ENCODE measurements at regions not wholly inside any gene's neighbourhood (a gene's known extent, or its start where the extent isn't known, plus 50 kb on each side); places are given as distances from the start of the nearest gene placed in this dataset.

- TF ChIP-seq ATF2 (IDR thresholded peaks at IDR 0.05; ENCODE audit: low read length) (0 out of 2 replicates have a peak, but pooled peaks have one; percentile 46), LARP7 (IDR thresholded peaks at IDR 0.05) (no peak), MEF2A (IDR thresholded peaks at IDR 0.05; ENCODE audit: insufficient read depth, low read depth, low read length) (no peak; the same call in 1 of the 2 replicates), SMC3 (IDR thresholded peaks at IDR 0.05; ENCODE audit: borderline replicate concordance, low read length) (no peak), IRF4 (IDR thresholded peaks at IDR 0.05; ENCODE audit: low read depth, low read length) (peak; percentile 86), RUNX3 (IDR thresholded peaks at IDR 0.05; ENCODE audit: low read length) (peak; percentile 57; the same call in 1 of the 2 replicates), BMI1 (IDR thresholded peaks at IDR 0.05; ENCODE audit: borderline replicate concordance) (peak; percentile 49; the same call in 1 of the 2 replicates), GATAD2B (conservative IDR thresholded peaks at IDR 0.05; ENCODE audit: low read depth) (peak; percentile 76; the same call in 1 of the 2 replicates), RELB (IDR thresholded peaks at IDR 0.05; ENCODE audit: low read depth) (peak; percentile 82; the same call in 1 of the 2 replicates), RAD51 (IDR thresholded peaks at IDR 0.05) (no peak), MTA2 (IDR thresholded peaks at IDR 0.05; ENCODE audit: low read depth) (peak; percentile 95), MEF2B (IDR thresholded peaks at IDR 0.05; ENCODE audit: partially characterized antibody, poor library complexity, severe bottlenecking) (peak; percentile 73), SPI1 (IDR thresholded peaks at IDR 0.05; ENCODE audit: borderline replicate concordance, insufficient read depth, low read depth, low read length) (peak; percentile 97), CUX1 (IDR thresholded peaks at IDR 0.05; ENCODE audit: insufficient replicate concordance, low read depth, low read length) (no peak), EP300 (IDR thresholded peaks at IDR 0.05; ENCODE audit: borderline replicate concordance in 1 of 2, control insufficient read depth in 1 of 2, low read depth in 2 of 2, low read length in 2 of 2) (peak; percentile 47 to 72; a peak in 3 of 4 replicates), PAX5 (IDR thresholded peaks at IDR 0.05; ENCODE audit: borderline replicate concordance, low read depth, low read length) (peak; percentile 53; the same call in 1 of the 2 replicates), IKZF2 (IDR thresholded peaks at IDR 0.05) (peak; percentile 94 to 95), IKZF1 (conservative IDR thresholded peaks at IDR 0.05) (peak; percentile 94), ZNF217 (IDR thresholded peaks at IDR 0.05) (peak; percentile 78), POU2F2 (IDR thresholded peaks at IDR 0.05; ENCODE audit: borderline replicate concordance, low read depth, low read length) (peak; percentile 55; the same call in 1 of the 3 replicates), JUNB (IDR thresholded peaks at IDR 0.05) (no peak)
These were observed 212.1 kb upstream of the KCND2 start (continued) for GRCh38 chr7:120060875-120061274.
